Progenitor cell of endocrine pancreas (in vitro differentiated cells): ENCODE measurements at regions not wholly inside any gene's neighbourhood (a gene's known extent, or its start where the extent isn't known, plus 50 kb on each side); places are given as distances from the start of the nearest gene placed in this dataset.

Source experiments
- DNase-seq: peaks from one replicate; pipeline ENCODE4 v3.0.0; 2021; ENCODE audit warnings: low spot score; ENCODE audit not compliant: unreplicated experiment
- H3K27ac Mint-ChIP-seq: 2 replicates; pipeline ENCODE4 v1.8.0; 2021; ENCODE audit warnings: mild to moderate bottlenecking, moderate library complexity, mixed read lengths
- H3K27me3 Mint-ChIP-seq: 2 replicates; pipeline ENCODE4 v1.8.0; 2021; ENCODE audit warnings: mixed read lengths
- H3K36me3 Mint-ChIP-seq: 2 replicates; pipeline ENCODE4 v1.8.0; 2022; ENCODE audit warnings: mixed read lengths; ENCODE audit not compliant: insufficient read depth
- H3K4me1 Mint-ChIP-seq: 2 replicates; pipeline ENCODE4 v1.8.0; 2021; ENCODE audit warnings: low read depth, mixed read lengths
- H3K4me3 Mint-ChIP-seq: 2 replicates; pipeline ENCODE4 v1.8.0; 2021; ENCODE audit warnings: low read depth, mild to moderate bottlenecking, moderate library complexity, mixed read lengths
- H3K9me3 Mint-ChIP-seq: 2 replicates; pipeline ENCODE4 v1.8.0; 2021; ENCODE audit warnings: low read depth, mixed read lengths
- TF ChIP-seq, protein P1 (sequence below): fragments of 200-600 bp; sonication (generic); IDR thresholded peaks from one replicate; pipeline ENCODE4 v1.5.0; 2021; ENCODE audit warnings: antibody characterized with exemption, mild to moderate bottlenecking; ENCODE audit not compliant: unreplicated experiment

DNA sequence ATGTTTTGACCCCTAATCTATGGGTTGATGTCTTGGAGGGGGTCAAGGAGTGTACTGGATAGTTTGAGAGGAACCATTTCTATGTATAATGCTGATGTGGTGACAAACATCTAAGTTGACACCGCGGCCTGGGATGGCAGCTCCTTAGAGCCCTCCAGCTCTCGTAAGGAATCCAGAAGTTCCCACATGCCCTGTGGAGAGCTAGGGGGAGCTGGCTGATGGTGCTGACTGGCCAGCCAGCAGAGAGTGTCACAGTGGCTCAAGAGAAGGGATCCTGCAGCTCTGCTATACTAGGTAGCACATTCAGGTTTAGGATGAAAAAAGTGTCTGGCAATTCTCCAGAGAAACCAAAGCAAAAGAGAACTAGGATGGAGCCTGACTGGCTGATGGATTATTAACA lies 842.2 kb upstream of the VRK2 start:
- Mint-ChIP-seq H3K36me3 (no peaks in the 10 kb centered on the region), H3K4me3 (no peak overlapping the region), H3K9me3 (no peaks in the 10 kb centered on the region), H3K4me1 (no peaks in the 10 kb centered on the region), H3K27me3 (no peaks in the 10 kb centered on the region), H3K27ac (no peak overlapping the region)
- TF ChIP-seq, protein P1, sequence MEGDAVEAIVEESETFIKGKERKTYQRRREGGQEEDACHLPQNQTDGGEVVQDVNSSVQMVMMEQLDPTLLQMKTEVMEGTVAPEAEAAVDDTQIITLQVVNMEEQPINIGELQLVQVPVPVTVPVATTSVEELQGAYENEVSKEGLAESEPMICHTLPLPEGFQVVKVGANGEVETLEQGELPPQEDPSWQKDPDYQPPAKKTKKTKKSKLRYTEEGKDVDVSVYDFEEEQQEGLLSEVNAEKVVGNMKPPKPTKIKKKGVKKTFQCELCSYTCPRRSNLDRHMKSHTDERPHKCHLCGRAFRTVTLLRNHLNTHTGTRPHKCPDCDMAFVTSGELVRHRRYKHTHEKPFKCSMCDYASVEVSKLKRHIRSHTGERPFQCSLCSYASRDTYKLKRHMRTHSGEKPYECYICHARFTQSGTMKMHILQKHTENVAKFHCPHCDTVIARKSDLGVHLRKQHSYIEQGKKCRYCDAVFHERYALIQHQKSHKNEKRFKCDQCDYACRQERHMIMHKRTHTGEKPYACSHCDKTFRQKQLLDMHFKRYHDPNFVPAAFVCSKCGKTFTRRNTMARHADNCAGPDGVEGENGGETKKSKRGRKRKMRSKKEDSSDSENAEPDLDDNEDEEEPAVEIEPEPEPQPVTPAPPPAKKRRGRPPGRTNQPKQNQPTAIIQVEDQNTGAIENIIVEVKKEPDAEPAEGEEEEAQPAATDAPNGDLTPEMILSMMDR = no peak
- DNase-seq = no peak

DNA sequence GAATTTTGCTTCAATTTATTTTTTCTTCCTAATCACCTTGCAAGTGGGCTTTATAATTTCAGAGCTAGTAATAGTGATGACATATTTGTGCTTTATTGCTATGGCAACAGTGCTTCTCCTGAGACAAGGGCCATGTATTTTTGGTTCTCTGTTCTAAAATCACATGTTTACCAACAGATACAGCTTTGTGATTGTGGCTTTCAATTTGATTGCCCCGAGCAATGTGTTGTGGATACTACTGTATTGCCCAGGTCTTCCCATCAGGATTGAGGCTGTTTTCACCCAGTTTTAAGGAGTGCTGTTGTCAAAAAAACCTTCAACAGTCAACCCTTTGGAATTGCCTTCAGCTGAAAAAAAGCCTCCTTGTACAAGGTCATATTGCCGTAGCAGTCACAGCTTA lies 841.4 kb upstream of the VRK2 start:
- Mint-ChIP-seq H3K4me3 (no peak overlapping the region), H3K36me3 (no peaks in the 10 kb centered on the region), H3K9me3 (no peaks in the 10 kb centered on the region), H3K27ac (no peak overlapping the region), H3K4me1 (no peaks in the 10 kb centered on the region), H3K27me3 (no peaks in the 10 kb centered on the region)
- TF ChIP-seq, protein P1 = no peak
- no peak for DNase-seq

DNA sequence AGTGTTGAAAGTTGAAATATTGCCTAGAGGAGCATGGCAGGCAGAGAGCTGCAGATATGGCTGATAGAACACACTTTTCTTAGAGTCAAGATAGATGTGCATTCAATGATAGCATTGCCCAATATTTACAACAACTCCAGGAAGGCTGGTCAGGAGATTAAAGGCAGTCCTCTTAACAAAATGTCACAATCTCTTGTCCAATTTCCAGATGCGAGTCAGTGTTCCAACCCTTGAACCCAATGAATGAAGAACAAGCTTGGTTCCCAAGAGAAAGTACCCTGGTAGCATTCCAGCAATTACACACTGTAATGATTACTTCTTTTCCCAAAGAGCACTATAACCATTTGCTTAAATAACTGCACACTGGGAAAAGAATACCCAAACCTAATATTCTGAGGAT lies 839.4 kb upstream of the VRK2 start:
- Mint-ChIP-seq H3K9me3 (no peaks in the 10 kb centered on the region), H3K27ac (no peak overlapping the region), H3K4me1 (no peaks in the 10 kb centered on the region), H3K27me3 (no peaks in the 10 kb centered on the region), H3K36me3 (no peaks in the 10 kb centered on the region), H3K4me3 (no peak overlapping the region)
- TF ChIP-seq, protein P1 = no peak
- DNase-seq = no peak

DNA sequence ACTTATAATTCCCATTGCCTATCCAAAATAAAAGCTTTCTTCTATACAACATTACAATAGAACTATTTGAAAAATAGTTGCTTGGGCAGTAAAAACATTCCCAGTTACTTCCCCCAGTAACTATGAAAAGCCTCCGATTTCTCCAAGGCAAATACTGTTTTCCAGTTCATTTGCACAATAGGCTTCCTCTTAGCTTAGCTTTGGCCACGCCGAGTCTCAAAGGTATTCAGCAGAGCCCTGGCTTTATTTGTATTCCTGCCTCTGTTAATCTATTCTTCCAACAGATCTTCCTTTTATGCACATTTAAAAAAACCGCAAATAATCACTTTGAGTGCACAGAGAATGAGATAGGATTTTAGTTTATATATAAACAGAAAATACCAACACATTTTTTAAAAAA lies 836.8 kb upstream of the VRK2 start:
- no peaks in the 10 kb centered on the region for H3K27me3 Mint-ChIP-seq
- no peaks in the 10 kb centered on the region for H3K9me3 Mint-ChIP-seq
- TF ChIP-seq, protein P1 = no peak
- H3K4me1 Mint-ChIP-seq = no peaks in the 10 kb centered on the region
- H3K36me3 Mint-ChIP-seq = no peaks in the 10 kb centered on the region
- H3K4me3 Mint-ChIP-seq = no peak overlapping the region
- H3K27ac Mint-ChIP-seq = no peak overlapping the region
- DNase-seq = no peak

DNA sequence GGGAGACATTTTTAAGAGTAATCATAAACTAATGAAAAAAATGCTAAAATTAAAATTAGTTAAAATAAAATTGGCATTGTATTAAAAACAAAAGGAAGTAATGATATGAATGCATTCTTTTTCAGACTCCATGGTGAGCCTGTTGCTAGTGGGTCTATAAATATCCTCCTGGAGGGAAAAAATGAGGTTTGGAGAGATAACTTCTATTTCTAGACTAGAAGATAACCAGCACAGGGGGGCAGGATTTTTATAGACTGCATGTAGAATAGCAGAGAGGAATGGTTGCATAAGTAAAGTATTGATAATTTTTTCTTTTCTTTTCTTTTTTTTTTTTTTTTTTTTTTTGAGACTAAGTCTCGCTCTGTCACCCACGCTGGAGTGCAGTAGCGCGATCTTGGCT lies 835.8 kb upstream of the VRK2 start:
- DNase-seq = no peak
- TF ChIP-seq, protein P1 = no peak
- no peak overlapping the region for H3K4me3 Mint-ChIP-seq
- H3K9me3 Mint-ChIP-seq = no peaks in the 10 kb centered on the region
- H3K27ac Mint-ChIP-seq = no peak overlapping the region
- H3K27me3 Mint-ChIP-seq = no peaks in the 10 kb centered on the region
- H3K36me3 Mint-ChIP-seq = no peaks in the 10 kb centered on the region
- no peaks in the 10 kb centered on the region for H3K4me1 Mint-ChIP-seq
